NB4 (cell line): ENCODE measurements at regions not wholly inside any gene's neighbourhood (a gene's known extent, or its start where the extent isn't known, plus 50 kb on each side); places are given as distances from the start of the nearest gene placed in this dataset.

Source experiments
- DNase-seq: peaks from one replicate; pipeline ENCODE4 v3.0.0; 2010; ENCODE audit warnings: low read depth
- H3K4me3 ChIP-seq: one replicate; pipeline ENCODE4 v1.5.1; 2011; ENCODE audit warnings: mild to moderate bottlenecking, low read depth, low read length, moderate library complexity
- CTCF ChIP-seq: IDR thresholded peaks from one replicate; pipeline ENCODE4 v1.5.1; 2012; ENCODE audit warnings: low read depth, low read length
- MAX ChIP-seq: IDR thresholded peaks from 2 replicates; pipeline ENCODE4 v1.6.1; 2011; ENCODE audit warnings: low read depth, low read length
- MYC ChIP-seq: IDR thresholded peaks from 2 replicates; pipeline ENCODE4 v1.6.1; 2011; ENCODE audit warnings: low read depth, low read length
- POLR2A ChIP-seq: IDR thresholded peaks from 2 replicates; pipeline ENCODE4 v1.6.1; 2011; ENCODE audit warnings: mild to moderate bottlenecking; ENCODE audit not compliant: insufficient read length; ENCODE audit errors: extremely low read depth

DNA sequence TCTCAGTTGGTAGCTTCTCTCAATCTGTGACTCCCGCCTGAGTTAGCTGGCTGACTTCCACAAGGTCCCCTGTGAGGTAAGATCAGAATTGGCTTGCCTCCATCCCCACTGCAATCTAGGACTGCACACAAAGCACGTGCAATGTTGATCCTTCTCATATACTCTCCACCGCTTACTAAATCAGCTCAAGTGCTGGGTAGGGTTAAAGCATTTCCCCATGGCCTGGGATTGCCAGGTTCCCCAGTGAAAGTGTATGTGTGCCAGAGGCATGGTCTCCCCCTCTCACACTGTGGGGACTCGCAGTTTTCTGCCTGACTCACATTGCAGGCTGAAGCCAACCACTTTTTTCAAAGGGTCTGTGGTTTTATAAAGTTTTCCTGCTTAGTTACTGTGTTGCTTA lies 886.9 kb downstream of the FAM133A start:
- TF ChIP-seq POLR2A (no peak), CTCF (no peak), MAX (no peak), MYC (no peak)
- no peak overlapping the region for H3K4me3 ChIP-seq
- DNase-seq = no peak

DNA sequence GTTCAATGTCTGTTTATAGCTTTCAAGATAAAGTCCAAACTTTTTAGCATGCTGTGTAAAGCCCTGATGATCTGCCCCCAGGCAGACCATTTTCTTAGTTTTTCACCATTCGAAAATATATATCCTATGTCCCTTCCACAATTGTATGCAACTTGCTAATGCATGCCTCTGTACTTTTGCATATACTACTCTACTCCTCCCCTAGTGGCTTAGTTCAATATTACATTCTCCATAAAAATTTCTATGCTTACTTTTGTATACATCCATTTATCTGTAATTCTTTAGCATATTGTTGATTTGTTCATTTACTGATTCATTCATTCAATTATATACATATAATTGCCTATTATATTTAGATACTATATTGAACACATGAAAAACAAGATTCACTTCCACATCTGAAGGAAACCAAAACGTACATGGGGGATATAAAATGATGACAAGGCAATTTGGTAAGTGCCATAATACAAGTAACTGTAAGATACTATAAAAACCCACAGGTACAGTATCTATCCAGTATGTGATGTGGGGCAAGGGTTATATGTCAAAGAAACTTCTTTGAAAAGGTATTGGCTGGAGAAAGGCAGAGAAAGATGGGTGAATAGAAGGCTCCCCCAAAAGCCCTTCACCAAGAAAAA lies 902.5 kb downstream of the FAM133A start:
- no peak for TF ChIP-seq CTCF
- TF ChIP-seq MYC = no peak
- no peak for TF ChIP-seq POLR2A
- TF ChIP-seq MAX = no peak
- H3K4me3 ChIP-seq = no peak overlapping the region
- peak; percentile 0 for DNase-seq

GRCh38 chrX:94600077-94600476 lies 926.1 kb downstream of the FAM133A start:
- H3K4me3 ChIP-seq = no peak overlapping the region
- DNase-seq = no peak
- TF ChIP-seq POLR2A (no peak), MYC (no peak), MAX (no peak), CTCF (no peak)

DNA sequence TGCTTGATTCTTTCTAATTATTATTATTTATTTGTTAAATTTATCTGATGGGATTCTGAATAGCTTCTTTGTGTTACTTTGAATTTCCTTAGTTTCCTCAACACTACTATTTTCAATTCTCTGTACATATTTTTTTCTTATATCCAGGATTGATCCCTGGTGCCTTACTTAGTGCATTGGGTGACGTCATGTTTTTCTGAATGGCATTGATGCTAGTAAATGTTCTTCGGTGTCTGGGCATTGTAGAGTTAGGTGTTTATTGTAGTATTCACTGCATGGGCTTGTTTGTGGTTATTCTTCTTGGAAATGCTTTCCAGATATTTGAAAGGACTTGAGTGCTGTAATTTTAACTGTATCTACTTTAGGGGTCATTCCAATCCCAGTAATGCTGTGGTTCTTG lies 938.1 kb downstream of the FAM133A start:
- no peak for TF ChIP-seq MYC
- no peak for TF ChIP-seq POLR2A
- TF ChIP-seq CTCF = no peak
- no peak for TF ChIP-seq MAX
- DNase-seq = no peak
- H3K4me3 ChIP-seq = no peak overlapping the region

DNA sequence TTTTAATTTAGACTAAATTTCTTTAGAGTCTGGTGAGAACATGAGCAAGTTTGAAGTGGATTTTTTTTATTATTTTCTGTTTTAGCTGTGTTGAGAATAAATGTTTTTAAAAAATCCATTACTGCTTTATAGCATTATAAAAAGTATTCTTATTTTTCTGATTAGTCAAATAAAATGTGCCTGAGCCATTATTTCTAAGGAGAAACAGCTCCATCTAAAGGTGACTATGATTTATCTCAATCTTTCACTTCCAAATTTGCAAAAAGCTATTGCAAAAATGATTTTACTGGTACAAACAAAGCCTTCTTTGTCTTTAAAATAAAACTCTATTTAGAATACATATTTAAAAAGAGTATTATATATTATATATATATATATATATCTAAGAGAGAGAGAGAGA lies 959.2 kb downstream of the FAM133A start:
- no peak for TF ChIP-seq POLR2A
- no peak for TF ChIP-seq MAX
- no peak for TF ChIP-seq MYC
- no peak for TF ChIP-seq CTCF
- no peak overlapping the region for H3K4me3 ChIP-seq
- DNase-seq = no peak

DNA sequence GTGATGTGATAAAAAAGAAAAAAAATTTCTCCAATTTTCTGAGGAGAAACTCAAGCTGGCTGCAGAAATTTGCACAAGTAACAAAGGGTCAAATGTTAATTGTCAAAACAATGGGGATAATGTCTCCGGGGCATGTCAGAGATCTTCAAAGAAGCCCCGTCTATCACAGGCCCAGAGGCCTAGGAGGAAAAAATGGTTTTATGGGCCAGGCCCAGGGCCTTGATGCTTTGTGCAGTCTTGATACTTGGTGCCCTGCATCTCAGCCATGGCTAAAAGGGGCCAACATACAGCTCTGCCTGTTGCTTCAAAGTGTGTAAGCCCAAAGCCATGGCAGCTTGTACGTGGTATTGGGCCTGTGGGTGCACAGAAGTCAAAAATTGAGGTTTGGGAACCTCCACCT lies 961.0 kb downstream of the FAM133A start:
- DNase-seq = no peak
- no peak overlapping the region for H3K4me3 ChIP-seq
- TF ChIP-seq CTCF (no peak), MYC (no peak)
